GM12878 (cell line): ENCODE measurements at regions not wholly inside any gene's neighbourhood (a gene's known extent, or its start where the extent isn't known, plus 50 kb on each side); places are given as distances from the start of the nearest gene placed in this dataset.

Experiments
- ATAC-seq: fragments of 200-7000 bp; cut with Tn5 transposase; 3 replicates; pipeline ENCODE4 v1.9.1; 2020; ENCODE audit warnings: mild to moderate bottlenecking, moderate library complexity
- BruUV-seq: library from RNA; stranded (reverse); fragments of 400-500 nt; replicated peaks from 2 replicates; lab custom pipeline; 2021; lab: Mats Ljungman, UMichigan
- CTCF ChIA-PET: fragments of 300-600 bp; sonication (Branson Sonifier 250); formaldehyde crosslinking; extraction: SDS; loops from one replicate; lab custom pipeline; 2021; ENCODE audit warnings: inconsistent platforms; lab: Yijun Ruan, JAX
- POLR2A ChIA-PET: fragments of 350-600 bp; formaldehyde crosslinking; extraction: SDS; loops from one replicate; lab custom pipeline; 2021; ENCODE audit warnings: inconsistent platforms; lab: Charles Lee
- RAD21 ChIA-PET: fragments of 300-600 bp; sonication (Branson Sonifier 250); formaldehyde crosslinking; loops from one replicate; lab custom pipeline; 2023; ENCODE audit warnings: antibody characterized with exemption; ENCODE audit not compliant: unreplicated experiment; lab: Charles Lee
- SMC1A ChIA-PET: fragments of 300-600 bp; sonication (Branson Sonifier 250); formaldehyde crosslinking; loops from one replicate; lab custom pipeline; 2023; ENCODE audit not compliant: unreplicated experiment, uncharacterized antibody; lab: Charles Lee
- DNase-seq: peaks from one replicate; pipeline ENCODE4 v3.0.0-alpha.2; 2011; ENCODE audit warnings: low read depth, low spot score
- FAIRE-seq: peaks from 3 replicates; lab custom pipeline; 2011; peaks lifted over from hg19 to GRCh38; lab: Jason Lieb, UNC
- H2AFZ ChIP-seq: 2 replicates; pipeline ENCODE4 v1.6.0; 2011; ENCODE audit warnings: low read depth, low read length, control low read depth; ENCODE audit not compliant: control insufficient read depth
- H3K27ac ChIP-seq: 2 replicates; pipeline ENCODE4 v1.5.1; 2011; ENCODE audit warnings: control low read depth; ENCODE audit not compliant: control insufficient read depth, insufficient read depth
- H3K27me3 ChIP-seq, 2 experiments: replicated peaks in 1 of 2; 2 replicates each; pipeline versions ENCODE4 v1.6.0 to v1.6.1; 2011; ENCODE audit warnings: low read length in 1 of 2; ENCODE audit not compliant: control insufficient read depth in 2 of 2, insufficient read depth in 2 of 2
- H3K36me3 ChIP-seq, 2 experiments: 2 replicates each; pipeline ENCODE4 v1.5.1; 2011; ENCODE audit warnings: low read length in 1 of 2; ENCODE audit not compliant: control insufficient read depth in 2 of 2, insufficient read depth in 2 of 2
- H3K4me1 ChIP-seq: 2 replicates; pipeline ENCODE4 v1.6.1; 2011; ENCODE audit warnings: mild to moderate bottlenecking, low read length, moderate library complexity, mixed read lengths; ENCODE audit not compliant: control insufficient read depth, insufficient read depth
- H3K4me2 ChIP-seq: 2 replicates; pipeline ENCODE4 v1.6.0; 2011; ENCODE audit warnings: control low read depth; ENCODE audit not compliant: control insufficient read depth, insufficient read depth
- H3K4me3 ChIP-seq: fragments of 200-600 bp; sonication (generic); 2 replicates; pipeline ENCODE4 v1.5.1; 2016
- H3K79me2 ChIP-seq: 2 replicates; pipeline ENCODE4 v1.6.0; 2011; ENCODE audit warnings: low read length; ENCODE audit not compliant: control insufficient read depth, insufficient read depth
- H3K9ac ChIP-seq: 2 replicates; pipeline ENCODE4 v1.8.0; 2011; ENCODE audit warnings: low read length, control low read depth, mixed read lengths; ENCODE audit not compliant: control insufficient read depth, insufficient read depth
- H3K9me3 ChIP-seq: replicated peaks from 3 replicates; pipeline ENCODE4 v1.5.1; 2011; ENCODE audit warnings: mild to moderate bottlenecking, low read length; ENCODE audit not compliant: control insufficient read depth, insufficient read depth
- H4K20me1 ChIP-seq: 2 replicates; pipeline ENCODE4 v1.6.0; 2011; ENCODE audit not compliant: control insufficient read depth, insufficient read depth
- CBFB ChIP-seq: IDR thresholded peaks from 2 replicates; pipeline ENCODE4 v1.6.1; 2016; ENCODE audit warnings: antibody characterized with exemption, low read depth
- CBX3 ChIP-seq: fragments of 200-600 bp; sonication (generic); IDR thresholded peaks from 2 replicates; pipeline ENCODE4 v1.6.1; 2016; ENCODE audit warnings: low read depth, borderline replicate concordance
- CHD2 ChIP-seq: IDR thresholded peaks from 2 replicates; pipeline ENCODE4 v1.6.1; 2011; ENCODE audit warnings: low read depth, low read length, improper control_type of control experiment, borderline replicate concordance
- CREM ChIP-seq: IDR thresholded peaks from 2 replicates; pipeline ENCODE4 v1.6.1; 2014; ENCODE audit warnings: antibody characterized with exemption, low read depth
- DPF2 ChIP-seq: fragments of 450-650 bp; IDR thresholded peaks from 2 replicates; pipeline ENCODE4 v1.6.1; 2017; ENCODE audit warnings: mild to moderate bottlenecking
- E2F4 ChIP-seq: IDR thresholded peaks from 2 replicates; pipeline ENCODE4 v1.6.1; 2012; ENCODE audit warnings: low read depth, low read length, improper control_type of control experiment
- HDAC2 ChIP-seq: fragments of 200-600 bp; sonication (generic); IDR thresholded peaks from 2 replicates; pipeline ENCODE4 v1.6.1; 2017
- HSF1 ChIP-seq: fragments of 150-350 bp; IDR thresholded peaks from 2 replicates; pipeline ENCODE4 v1.6.1; 2014; ENCODE audit warnings: mild to moderate bottlenecking, low read depth, low read length
- MEF2A ChIP-seq: IDR thresholded peaks from 2 replicates; pipeline ENCODE4 v1.6.1; 2011; ENCODE audit warnings: low read depth, mild to moderate bottlenecking, low read length, moderate library complexity; ENCODE audit not compliant: insufficient read depth
- MTA3 ChIP-seq: IDR thresholded peaks from 2 replicates; pipeline ENCODE4 v1.6.1; 2012; ENCODE audit warnings: low read length, inconsistent platforms, borderline replicate concordance
- MYC ChIP-seq: IDR thresholded peaks from 2 replicates; pipeline ENCODE4 v1.6.1; 2011; ENCODE audit warnings: mild to moderate bottlenecking, low read length, moderate library complexity, inconsistent platforms; ENCODE audit not compliant: insufficient read depth, insufficient replicate concordance, insufficient read length, severe bottlenecking
- NFXL1 ChIP-seq: fragments of 450-650 bp; IDR thresholded peaks from 2 replicates; pipeline ENCODE4 v1.6.1; 2017; ENCODE audit warnings: antibody characterized with exemption, mild to moderate bottlenecking, borderline replicate concordance
- NFYB ChIP-seq: IDR thresholded peaks from 2 replicates; pipeline ENCODE4 v1.6.1; 2011; ENCODE audit warnings: low read depth, mild to moderate bottlenecking, low read length, improper control_type of control experiment, moderate library complexity; ENCODE audit not compliant: insufficient read depth
- NR2C1 ChIP-seq: fragments of 450-650 bp; IDR thresholded peaks from 2 replicates; pipeline ENCODE4 v1.6.1; 2017; ENCODE audit warnings: antibody characterized with exemption, mild to moderate bottlenecking, moderate library complexity
- PBX3 ChIP-seq: IDR thresholded peaks from 2 replicates; pipeline ENCODE4 v1.6.1; 2011; ENCODE audit warnings: mild to moderate bottlenecking, low read depth, low read length, moderate library complexity; ENCODE audit not compliant: insufficient replicate concordance
- SUPT20H ChIP-seq: IDR thresholded peaks from 2 replicates; pipeline ENCODE4 v1.6.1; 2011; ENCODE audit warnings: low read depth, mild to moderate bottlenecking, low read length, moderate library complexity, borderline replicate concordance; ENCODE audit not compliant: control insufficient read depth
- SUZ12 ChIP-seq: fragments of 200-600 bp; sonication (generic); IDR thresholded peaks from one replicate; pipeline ENCODE4 v1.6.1; 2018; ENCODE audit warnings: antibody characterized with exemption, mild to moderate bottlenecking; ENCODE audit not compliant: unreplicated experiment
- TCF3 ChIP-seq: IDR thresholded peaks from 2 replicates; pipeline ENCODE4 v1.6.1; 2012; ENCODE audit warnings: low read depth, mild to moderate bottlenecking, low read length, borderline replicate concordance; ENCODE audit not compliant: insufficient read depth
- USF1 ChIP-seq: IDR thresholded peaks from 2 replicates; pipeline ENCODE4 v1.6.1; 2011; ENCODE audit warnings: borderline replicate concordance, low read depth, mild to moderate bottlenecking, moderate library complexity, mixed read lengths, low read length; ENCODE audit not compliant: insufficient read depth; ENCODE audit errors: extremely low read length
- WGBS: methylation state at CpG from one replicate; pipeline ENCODE4 v1.1.6; 2016; ENCODE audit warnings: low lambda C conversion rate; ENCODE audit not compliant: insufficient replicate concordance, insufficient coverage; ENCODE audit errors: missing lambda C conversion rate; 5-methylcytosine and 5-hydroxymethylcytosine counted together
- in situ Hi-C: fragments of 300-500 bp; cut with MboI; formaldehyde crosslinking; loops from 9 replicates; pipeline ENCODE4 v1.14.3; 2018; ENCODE audit warnings: mixed read lengths
- intact Hi-C: fragments of 100-400 bp; cut with micrococcal nuclease; formaldehyde crosslinking; loops from one replicate; pipeline ENCODE4 v1.14.2; 2022; ENCODE audit not compliant: unreplicated experiment

GRCh38 chr2:8551622-8552074, 130.2 kb upstream of the ID2 start:
- peak overlapping the region; percentile 21; the same call in 1 of the 2 replicates for H2AFZ ChIP-seq
- H3K4me3 ChIP-seq, result no peak overlapping the region
- no peak for TF ChIP-seq SUZ12
- no peak for TF ChIP-seq CHD2
- TF ChIP-seq CBFB, result no peak
- no peak for TF ChIP-seq NFYB
- no peak for TF ChIP-seq SUPT20H
- no peak for TF ChIP-seq CREM
- no peak for TF ChIP-seq PBX3
- no peak for TF ChIP-seq USF1
- peak; percentile 36; the same call in 1 of the 2 replicates for TF ChIP-seq TCF3
- TF ChIP-seq CBX3, result no peak
- TF ChIP-seq HDAC2, result no peak
- no peak for TF ChIP-seq DPF2
- 0 out of 2 replicates have a peak, but pooled peaks have one; percentile 40 for TF ChIP-seq MTA3
- no peak for TF ChIP-seq MYC
- TF ChIP-seq NFXL1, result no peak
- no peak for TF ChIP-seq E2F4
- TF ChIP-seq HSF1, result no peak
- TF ChIP-seq NR2C1, result no peak
- no peak for TF ChIP-seq MEF2A

More at GRCh38 chr2:8551622-8552074, 130.2 kb upstream of the ID2 start:
- FAIRE-seq (peak; percentile 85), DNase-seq (no peak), ATAC-seq (peak; percentile 88)
- WGBS, result 20% methylated on average over 8 of the region's 8 CpGs
- ChIA-PET POLR2A (interaction anchor here (0.9 to 5.0 kb wide), 3 partner anchors 22 to 130 kb away, joined by 3 to 58 read pairs (median 9); partner anchors contain the start of gene ID2), RAD21 (interaction anchor here (3.1 kb wide), 3 partner anchors 22 to 129 kb away, joined by 8 to 42 read pairs (median 31); partner anchors contain the start of gene ID2), CTCF (interaction anchor here (0.7 to 1.1 kb wide), 2 partner anchors 135 to 247 kb away, joined by 3 read pairs; no protein-coding TSS in a partner anchor), SMC1A (interaction anchor here (1.1 to 6.8 kb wide), 7 partner anchors 9 to 130 kb away, joined by 3 to 67 read pairs (median 8); partner anchors contain the start of gene ID2)
- Histone ChIP-seq H3K27ac (no peak overlapping the region; the same call in 1 of the 2 replicates), H3K9me3 (no peaks in the 10 kb centered on the region; the same call in 2 of the 3 replicates), H3K79me2 (no peaks in the 10 kb centered on the region), H3K4me2 (peak overlapping the region; percentile 83), H3K9ac (peak overlapping the region; percentile 10; the same call in 1 of the 2 replicates), H4K20me1 (no peaks in the 10 kb centered on the region), H3K4me1 (peaks cover 15% of the 10 kb centered on the region), H3K27me3 (no peaks in the 10 kb centered on the region), H3K36me3 (no peaks in the 10 kb centered on the region)
- intact Hi-C loops (no loop called here), in situ Hi-C loops (no loop called here)
- no TSS peak for BruUV-seq
